H1 (cell line): ENCODE measurements at regions not wholly inside any gene's neighbourhood (a gene's known extent, or its start where the extent isn't known, plus 50 kb on each side); places are given as distances from the start of the nearest gene placed in this dataset.

ENCODE experiments used
- CTCF ChIA-PET: fragments of 300-600 bp; sonication (Branson Sonifier 250); formaldehyde crosslinking; loops from one replicate; lab custom pipeline; 2021; ENCODE audit not compliant: partially characterized antibody; lab: Charles Lee
- POLR2A ChIA-PET: fragments of 300-600 bp; sonication (Branson Sonifier 250); formaldehyde crosslinking; loops from one replicate; lab custom pipeline; 2021; ENCODE audit warnings: inconsistent platforms; ENCODE audit not compliant: partially characterized antibody; lab: Charles Lee
- DNase-seq, 2 experiments: peaks; one replicate each; pipeline versions ENCODE4 v3.0.0 to v3.0.0-alpha.2; 2010 to 2022; ENCODE audit warnings: low spot score in 2 of 2, low read depth in 1 of 2, mixed read lengths in 1 of 2
- FAIRE-seq: peaks from 2 replicates; lab custom pipeline; 2011; peaks lifted over from hg19 to GRCh38; lab: Jason Lieb, UNC
- H2AFZ ChIP-seq: 2 replicates; pipeline ENCODE4 v1.8.1; 2012; ENCODE audit warnings: low read length, inconsistent platforms
- H2AK5ac ChIP-seq: 2 replicates; pipeline ENCODE4 v1.6.1; 2013; ENCODE audit warnings: low read depth, low read length
- H2BK120ac ChIP-seq: replicated peaks from 2 replicates; pipeline ENCODE3; 2013; ENCODE audit warnings: low read depth, low read length, inconsistent platforms
- H2BK12ac ChIP-seq: 2 replicates; pipeline ENCODE4 v1.6.1; 2013; ENCODE audit warnings: low read depth, low read length
- H2BK15ac ChIP-seq: 2 replicates; pipeline ENCODE4 v1.6.1; 2013; ENCODE audit warnings: low read length
- H2BK20ac ChIP-seq: 2 replicates; pipeline ENCODE4 v1.6.1; 2013; ENCODE audit warnings: low read length
- H2BK5ac ChIP-seq: 2 replicates; pipeline ENCODE4 v1.6.1; 2013; ENCODE audit warnings: low read depth, low read length
- H3K14ac ChIP-seq: 2 replicates; pipeline ENCODE4 v1.6.1; 2013; ENCODE audit warnings: inconsistent platforms; ENCODE audit not compliant: insufficient read length
- H3K18ac ChIP-seq: 2 replicates; pipeline ENCODE4 v1.6.1; 2013; ENCODE audit warnings: low read length; ENCODE audit errors: extremely low read depth
- H3K23ac ChIP-seq: 2 replicates; pipeline ENCODE4 v1.6.1; 2013; ENCODE audit warnings: inconsistent platforms; ENCODE audit not compliant: insufficient read length
- H3K23me2 ChIP-seq: 2 replicates; pipeline ENCODE4 v1.6.1; 2013; ENCODE audit warnings: low read depth, low read length
- H3K27ac ChIP-seq: 2 replicates; pipeline ENCODE4 v1.6.1; 2011; ENCODE audit warnings: low read depth, low read length, inconsistent platforms
- H3K27me3 ChIP-seq, 4 experiments: replicated peaks in 1 of 4; 1 replicate in 1 of 4; 2 replicates in 3 of 4; pipeline versions ENCODE4 v1.6.1 to v1.8.1; 2011 to 2013; ENCODE audit warnings: low read length in 3 of 4, mild to moderate bottlenecking in 3 of 4, inconsistent platforms in 2 of 4, mixed read lengths in 2 of 4, moderate library complexity in 1 of 4; ENCODE audit not compliant: control insufficient read depth in 3 of 4, insufficient read depth in 3 of 4; ENCODE audit errors: extremely low read depth in 1 of 4
- H3K36me3 ChIP-seq, 4 experiments: 2 replicates each; pipeline versions ENCODE4 v1.6.1 to v1.8.1; 2011 to 2013; ENCODE audit warnings: mild to moderate bottlenecking in 4 of 4, low read length in 3 of 4, moderate library complexity in 2 of 4, control low read depth in 1 of 4, inconsistent platforms in 1 of 4; ENCODE audit not compliant: insufficient read depth in 4 of 4, control insufficient read depth in 2 of 4
- H3K4ac ChIP-seq: replicated peaks from 2 replicates; pipeline ENCODE3; 2013; ENCODE audit warnings: low read length, low read depth, mixed read lengths, inconsistent platforms; ENCODE audit not compliant: insufficient read length
- H3K4me1 ChIP-seq, 4 experiments: replicated peaks in 1 of 4; 1 replicate in 1 of 4; 2 replicates in 3 of 4; pipeline versions ENCODE4 v1.6.1 to v1.8.1; 2011 to 2013; ENCODE audit warnings: low read length in 3 of 4, inconsistent platforms in 2 of 4, mixed read lengths in 1 of 4; ENCODE audit not compliant: insufficient read depth in 4 of 4, control insufficient read depth in 3 of 4
- H3K4me2 ChIP-seq, 2 experiments: 2 replicates each; pipeline versions ENCODE4 v1.6.1 to v1.8.1; 2011 to 2013; ENCODE audit warnings: low read depth in 2 of 2, low read length in 2 of 2, control low read depth in 1 of 2, inconsistent platforms in 1 of 2, mild to moderate bottlenecking in 1 of 2; ENCODE audit not compliant: insufficient read depth in 1 of 2
- H3K4me3 ChIP-seq, 4 experiments: fragments of 200-600, 300-600 bp in 1 of 4; sonication (generic), shearing (Covaris generic), sonication (Bioruptor Twin) in 1 of 4; 2 replicates each; pipeline versions ENCODE4 v1.5.1 to v1.8.1; 2011 to 2016; ENCODE audit warnings: low read length in 4 of 4, low read depth in 3 of 4, control low read depth in 2 of 4, inconsistent platforms in 2 of 4, mild to moderate bottlenecking in 2 of 4, mixed read lengths in 1 of 4, moderate library complexity in 1 of 4; ENCODE audit not compliant: insufficient read depth in 2 of 4; ENCODE audit errors: extremely low read depth in 1 of 4
- H3K56ac ChIP-seq: replicated peaks from 2 replicates; pipeline ENCODE3; 2013; ENCODE audit warnings: low read depth, mild to moderate bottlenecking, mixed read lengths, low read length, inconsistent platforms; ENCODE audit not compliant: insufficient read length
- H3K79me1 ChIP-seq: 2 replicates; pipeline ENCODE4 v1.6.1; 2013; ENCODE audit warnings: low read depth, low read length, control low read depth
- H3K79me2 ChIP-seq, 2 experiments: 2 replicates each; pipeline versions ENCODE4 v1.6.1 to v1.8.1; 2012 to 2013; ENCODE audit warnings: low read length in 2 of 2, mild to moderate bottlenecking in 2 of 2, inconsistent platforms in 1 of 2; ENCODE audit not compliant: insufficient read depth in 2 of 2, control insufficient read depth in 1 of 2
- H3K9ac ChIP-seq, 4 experiments: replicated peaks in 1 of 4; 1 replicate in 1 of 4; 2 replicates in 3 of 4; pipeline versions ENCODE4 v1.6.1 to v1.8.1; 2011 to 2013; ENCODE audit warnings: low read depth in 3 of 4, low read length in 3 of 4, control low read depth in 2 of 4, mild to moderate bottlenecking in 2 of 4, moderate library complexity in 2 of 4, inconsistent platforms in 1 of 4; ENCODE audit errors: extremely low read depth in 1 of 4
- H3K9me3 ChIP-seq, 2 experiments: 2 replicates each; pipeline versions ENCODE4 v1.6.1 to v1.8.1; 2012 to 2013; ENCODE audit warnings: mild to moderate bottlenecking in 2 of 2, moderate library complexity in 2 of 2, control low read depth in 1 of 2, inconsistent platforms in 1 of 2, low read depth in 1 of 2, low read length in 1 of 2, mixed read lengths in 1 of 2; ENCODE audit not compliant: insufficient read depth in 2 of 2
- H4K20me1 ChIP-seq, 2 experiments: replicated peaks in 1 of 2; 2 replicates each; pipeline versions ENCODE3 to v1.8.1; 2011 to 2013; ENCODE audit warnings: inconsistent platforms in 2 of 2, low read length in 2 of 2, mild to moderate bottlenecking in 1 of 2; ENCODE audit not compliant: insufficient read depth in 2 of 2, control insufficient read depth in 1 of 2
- H4K5ac ChIP-seq: 2 replicates; pipeline ENCODE4 v1.6.1; 2013; ENCODE audit warnings: low read length, low read depth, mixed read lengths, inconsistent platforms; ENCODE audit not compliant: insufficient read length
- H4K8ac ChIP-seq: 2 replicates; pipeline ENCODE4 v1.8.0; 2013; ENCODE audit warnings: mild to moderate bottlenecking, moderate library complexity, low read length, inconsistent platforms; ENCODE audit not compliant: insufficient read depth; ENCODE audit errors: extremely low read depth
- H4K91ac ChIP-seq: replicated peaks from 2 replicates; pipeline ENCODE3; 2013; ENCODE audit warnings: low read length, mixed read lengths, inconsistent platforms; ENCODE audit not compliant: insufficient read length
- ASH2L ChIP-seq: fragments of 200-600, 300-600 bp; sonication (generic); IDR thresholded peaks from one replicate; pipeline ENCODE4 v1.7.1; 2017; ENCODE audit warnings: low read length
- CBX5 ChIP-seq: fragments of 300-800, 300-1000 bp; sonication (generic); IDR thresholded peaks from 2 replicates; pipeline ENCODE4 v1.7.1; 2016; ENCODE audit warnings: antibody characterized with exemption, low read length, low read depth
- POLR2AphosphoS5 ChIP-seq: IDR thresholded peaks from 2 replicates; pipeline ENCODE4 v1.6.1; 2011; ENCODE audit warnings: low read depth, low read length
- TEAD4 ChIP-seq: IDR thresholded peaks from 2 replicates; pipeline ENCODE4 v1.6.1; 2012; ENCODE audit warnings: low read depth, low read length, inconsistent platforms, mixed read lengths
- WGBS, 2 experiments: shearing (Covaris generic) in 1 of 2; methylation state at CpG; one replicate each; pipeline versions ENCODE4 v1.1.6 to v1.1.7; 2013 to 2015; ENCODE audit warnings: low lambda C conversion rate in 2 of 2, mixed read lengths in 2 of 2, inconsistent platforms in 1 of 2, low coverage in 1 of 2, missing lambda C conversion rate in 1 of 2; ENCODE audit not compliant: insufficient replicate concordance in 2 of 2, insufficient coverage in 1 of 2, insufficient read length in 1 of 2; ENCODE audit errors: extremely low coverage in 1 of 2, missing lambda C conversion rate in 1 of 2; 5-methylcytosine and 5-hydroxymethylcytosine counted together
- TF ChIP-seq, protein P1 (sequence below): IDR thresholded peaks from 2 replicates; pipeline ENCODE4 v1.6.1; 2012; ENCODE audit warnings: inconsistent platforms

DNA sequence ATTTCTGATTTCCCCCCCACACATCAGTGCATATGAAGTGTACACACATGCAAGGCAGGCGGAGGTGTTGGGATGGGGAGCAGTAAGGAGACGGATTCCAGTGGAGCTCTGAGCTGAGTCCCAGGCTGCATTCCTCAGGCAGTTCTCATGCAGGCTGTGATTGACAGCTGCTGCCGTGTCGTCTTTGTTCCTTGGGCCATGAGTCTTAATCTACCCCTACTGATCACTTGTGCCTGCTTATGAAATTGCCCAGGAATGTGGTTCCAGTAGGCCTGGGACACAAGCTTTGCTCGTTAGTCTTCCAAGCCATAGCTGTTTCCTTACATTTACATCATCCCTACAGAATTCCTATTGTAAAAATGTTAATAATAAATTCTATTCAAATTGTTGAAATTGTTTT, 1241.9 kb downstream of the UQCRFS1 start:
- no peaks in the 10 kb centered on the region for H3K79me1 ChIP-seq
- no peaks in the 10 kb centered on the region for H3K79me2 ChIP-seq
- no peak overlapping the region for H3K4ac ChIP-seq
- H3K27me3 ChIP-seq, result no peaks in the 10 kb centered on the region; a peak in 1 of 7 replicates
- no peak for TF ChIP-seq POLR2AphosphoS5
- peak; percentile 31; the same call in 1 of the 2 replicates for TF ChIP-seq TEAD4
- TF ChIP-seq CBX5, result no peak
- TF ChIP-seq ASH2L, result no peak
- TF ChIP-seq, protein P1, sequence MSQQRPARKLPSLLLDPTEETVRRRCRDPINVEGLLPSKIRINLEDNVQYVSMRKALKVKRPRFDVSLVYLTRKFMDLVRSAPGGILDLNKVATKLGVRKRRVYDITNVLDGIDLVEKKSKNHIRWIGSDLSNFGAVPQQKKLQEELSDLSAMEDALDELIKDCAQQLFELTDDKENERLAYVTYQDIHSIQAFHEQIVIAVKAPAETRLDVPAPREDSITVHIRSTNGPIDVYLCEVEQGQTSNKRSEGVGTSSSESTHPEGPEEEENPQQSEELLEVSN, result no peak
- no peak overlapping the region for H3K27ac ChIP-seq
- H4K5ac ChIP-seq, result no peak overlapping the region
- H2BK120ac ChIP-seq, result no peak overlapping the region
- ChIA-PET CTCF (interaction anchor here (0.8 to 9.1 kb wide), 9 partner anchors 11 to 356 kb away, joined by 3 to 130 read pairs (median 4); no protein-coding TSS in a partner anchor), POLR2A (interaction anchor here (1.1 kb wide), 1 partner anchor 197 kb away, joined by 3 read pairs; no protein-coding TSS in a partner anchor)
- H2BK5ac ChIP-seq, result no peak overlapping the region
- H3K18ac ChIP-seq, result no peak overlapping the region
- DNase-seq (peak in 1 of 2 experiments; percentile 58), FAIRE-seq (no peak)
- no peak overlapping the region for H3K14ac ChIP-seq
- 61% methylated on average over 5 of the region's 5 CpGs; no CpG with 5 or more reads in 1 of the 2 experiments for WGBS, 2 experiments
- no peak overlapping the region for H2BK12ac ChIP-seq
- H4K91ac ChIP-seq, result no peak overlapping the region
- no peaks in the 10 kb centered on the region for H3K36me3 ChIP-seq
- H2BK15ac ChIP-seq, result no peak overlapping the region
- H3K23ac ChIP-seq, result no peak overlapping the region
- H2AK5ac ChIP-seq, result no peak overlapping the region
- no peak overlapping the region for H2BK20ac ChIP-seq
- H3K4me2 ChIP-seq, result no peak overlapping the region
- no peaks in the 10 kb centered on the region; the same call in 1 of the 2 replicates for H3K23me2 ChIP-seq
- no peak overlapping the region for H4K8ac ChIP-seq
- no peak overlapping the region for H3K56ac ChIP-seq
- no peak overlapping the region for H2AFZ ChIP-seq
- no peak overlapping the region for H3K4me3 ChIP-seq
- no peak overlapping the region for H3K9ac ChIP-seq
- no peaks in the 10 kb centered on the region for H3K9me3 ChIP-seq
- H3K4me1 ChIP-seq, result peaks cover 0 to 5% (median 2%) of the 10 kb centered on the region in 4 experiments; a peak in 2 of 7 replicates
- H4K20me1 ChIP-seq, result no peaks in the 10 kb centered on the region
